Tibial nerve (tissue), 4 donors: ENCODE measurements at regions not wholly inside any gene's neighbourhood (a gene's known extent, or its start where the extent isn't known, plus 50 kb on each side); places are given as distances from the start of the nearest gene placed in this dataset.

Source experiments
- DNase-seq, 2 donors: peaks; one replicate each; pipeline ENCODE4 v3.0.0-alpha.2; 2019; ENCODE audit warnings: low spot score in 2 of 2
- H3K27ac ChIP-seq, 4 donors: fragments of 200-600 bp; sonication (generic) in 3 of 4; one replicate each; pipeline ENCODE4 v1.5.1; 2017 to 2019; ENCODE audit warnings: mild to moderate bottlenecking in 1 of 4
- H3K27me3 ChIP-seq, 2 donors: fragments of 200-600 bp; sonication (generic) in 1 of 2; one replicate each; pipeline versions ENCODE4 v1.5.1 to v1.6.0; 2017 to 2019
- H3K36me3 ChIP-seq, 3 donors: fragments of 200-600 bp; sonication (generic); one replicate each; pipeline ENCODE4 v1.5.1; 2018 to 2019
- H3K4me1 ChIP-seq, 4 donors: fragments of 200-600 bp; sonication (generic) in 3 of 4; one replicate each; pipeline ENCODE4 v1.5.1; 2017 to 2019
- H3K4me3 ChIP-seq, 4 donors: fragments of 200-600 bp; sonication (generic) in 3 of 4; one replicate each; pipeline ENCODE4 v1.5.1; 2017 to 2019; ENCODE audit warnings: mild to moderate bottlenecking in 1 of 4, moderate library complexity in 1 of 4
- H3K9me3 ChIP-seq, 4 donors: fragments of 200-600 bp; sonication (generic) in 3 of 4; one replicate each; pipeline ENCODE4 v1.5.1; 2017 to 2019
- CTCF ChIP-seq, 5 experiments: fragments of 200-600 bp in 3 of 5; fragments of 450-650 bp in 2 of 5; sonication (generic) in 3 of 5; IDR thresholded peaks; one replicate each; pipeline ENCODE4 v1.5.1; 2016 to 2019; ENCODE audit warnings: antibody characterized with exemption in 5 of 5, mild to moderate bottlenecking in 3 of 5, moderate library complexity in 2 of 5
- EP300 ChIP-seq, 2 donors: sonication (generic); formaldehyde crosslinking; IDR thresholded peaks; one replicate each; pipeline ENCODE4 v1.6.1; 2017; ENCODE audit warnings: antibody characterized with exemption in 2 of 2, mild to moderate bottlenecking in 1 of 2
- POLR2A ChIP-seq, 2 donors: fragments of 450-650 bp; IDR thresholded peaks; one replicate each; pipeline ENCODE4 v1.6.1; 2017; ENCODE audit warnings: antibody characterized with exemption in 2 of 2, mild to moderate bottlenecking in 2 of 2, moderate library complexity in 2 of 2
- WGBS, 2 donors: methylation state at CpG; one replicate each; pipeline ENCODE4 v1.1.5; 2018; 5-methylcytosine and 5-hydroxymethylcytosine counted together

GRCh38 chr7:21299766-21300165, 128.1 kb upstream of the SP4 start:
- 95 to 96% methylated on average over 5 of the region's 5 CpGs for WGBS, 2 donors
- Histone ChIP-seq H3K36me3 (no peaks in the 10 kb centered on the region), H3K27ac (no peak overlapping the region), H3K4me3 (no peak overlapping the region), H3K27me3 (no peaks in the 10 kb centered on the region), H3K4me1 (no peaks in the 10 kb centered on the region), H3K9me3 (no peaks in the 10 kb centered on the region)
- no peak for DNase-seq
- no peak for TF ChIP-seq CTCF (IDR thresholded peaks at IDR 0.05)
- no peak for TF ChIP-seq EP300 (IDR thresholded peaks at IDR 0.05)
- no peak for TF ChIP-seq POLR2A (IDR thresholded peaks at IDR 0.05)

GRCh38 chr7:21300692-21301091, 127.2 kb upstream of the SP4 start:
- Histone ChIP-seq H3K27ac (no peak overlapping the region), H3K4me3 (no peak overlapping the region), H3K4me1 (no peaks in the 10 kb centered on the region), H3K27me3 (no peaks in the 10 kb centered on the region), H3K9me3 (no peaks in the 10 kb centered on the region), H3K36me3 (no peaks in the 10 kb centered on the region)
- DNase-seq = no peak
- TF ChIP-seq EP300 (IDR thresholded peaks at IDR 0.05) (no peak), CTCF (IDR thresholded peaks at IDR 0.05) (no peak), POLR2A (IDR thresholded peaks at IDR 0.05) (no peak)
- WGBS, 2 donors = 87 to 88% methylated on average over 2 of the region's 2 CpGs

- TF ChIP-seq POLR2A (IDR thresholded peaks at IDR 0.05) (no peak), EP300 (IDR thresholded peaks at IDR 0.05) (no peak), CTCF (IDR thresholded peaks at IDR 0.05) (no peak)
- Histone ChIP-seq H3K4me3 (no peak overlapping the region), H3K27me3 (no peaks in the 10 kb centered on the region), H3K36me3 (no peaks in the 10 kb centered on the region), H3K4me1 (no peaks in the 10 kb centered on the region), H3K27ac (no peak overlapping the region), H3K9me3 (peaks cover 0 to 12% (median 0%) of the 10 kb centered on the region in 4 donors)
- WGBS, 2 donors = 39 to 45% methylated on average over 4 of the region's 4 CpGs
- DNase-seq = no peak
These were observed 123.0 kb upstream of the SP4 start for GRCh38 chr7:21304808-21305375.

GRCh38 chr7:21305455-21306235, 122.2 kb upstream of the SP4 start:
- Histone ChIP-seq H3K4me3 (no peak overlapping the region), H3K4me1 (no peaks in the 10 kb centered on the region), H3K9me3 (peaks cover 0 to 12% (median 0%) of the 10 kb centered on the region in 4 donors), H3K27me3 (no peaks in the 10 kb centered on the region), H3K27ac (no peak overlapping the region), H3K36me3 (no peaks in the 10 kb centered on the region)
- no peak for TF ChIP-seq CTCF (IDR thresholded peaks at IDR 0.05)
- no peak for TF ChIP-seq POLR2A (IDR thresholded peaks at IDR 0.05)
- no peak for TF ChIP-seq EP300 (IDR thresholded peaks at IDR 0.05)
- WGBS, 2 donors = 58 to 61% methylated on average over 3 of the region's 3 CpGs
- DNase-seq = no peak

- Histone ChIP-seq H3K27ac (no peak overlapping the region), H3K9me3 (peaks cover 0 to 23% (median 0%) of the 10 kb centered on the region in 4 donors), H3K4me1 (no peaks in the 10 kb centered on the region), H3K36me3 (no peaks in the 10 kb centered on the region), H3K4me3 (no peak overlapping the region), H3K27me3 (no peaks in the 10 kb centered on the region)
- TF ChIP-seq EP300 (IDR thresholded peaks at IDR 0.05) (no peak), CTCF (IDR thresholded peaks at IDR 0.05) (no peak), POLR2A (IDR thresholded peaks at IDR 0.05) (no peak)
- no peak for DNase-seq
- WGBS, 2 donors = 80% methylated on average over 2 of the region's 2 CpGs
These were observed 112.9 kb upstream of the SP4 start for GRCh38 chr7:21314954-21315353.
